ACC112 (cell line): ENCODE measurements at regions not wholly inside any gene's neighbourhood (a gene's known extent, or its start where the extent isn't known, plus 50 kb on each side); places are given as distances from the start of the nearest gene placed in this dataset.

Experiments used
- H2AFZ ChIP-seq: fragments of 200-600 bp; sonication (generic); one replicate; pipeline ENCODE4 v1.6.0; 2017; ENCODE audit warnings: antibody characterized with exemption, low read length; ENCODE audit not compliant: unreplicated experiment
- H3K27ac ChIP-seq: fragments of 200-600 bp; sonication (generic); 2 replicates; pipeline ENCODE4 v1.5.1; 2014; ENCODE audit warnings: low read depth, mild to moderate bottlenecking, antibody characterized with exemption, low read length, moderate library complexity
- H3K27me3 ChIP-seq: fragments of 200-600 bp; sonication (generic); 2 replicates; pipeline ENCODE4 v1.6.1; 2014; ENCODE audit warnings: mild to moderate bottlenecking, antibody characterized with exemption, low read length, moderate library complexity, mixed read lengths; ENCODE audit not compliant: insufficient read depth
- H3K36me3 ChIP-seq: fragments of 200-600 bp; sonication (generic); 2 replicates; pipeline ENCODE4 v1.6.1; 2016; ENCODE audit warnings: mild to moderate bottlenecking, antibody characterized with exemption, low read length, moderate library complexity, mixed read lengths; ENCODE audit not compliant: insufficient read depth
- H3K4me1 ChIP-seq: fragments of 200-600 bp; sonication (generic); one replicate; pipeline ENCODE4 v1.6.1; 2016; ENCODE audit warnings: low read length, mixed read lengths; ENCODE audit not compliant: insufficient read depth, unreplicated experiment, control insufficient read depth
- H3K4me3 ChIP-seq: fragments of 200-600 bp; sonication (generic); 2 replicates; pipeline ENCODE4 v1.5.1; 2014; ENCODE audit warnings: mild to moderate bottlenecking, low read depth, low read length
- H3K79me2 ChIP-seq: fragments of 200-600 bp; sonication (generic); one replicate; pipeline ENCODE4 v1.6.0; 2016; ENCODE audit warnings: low read length; ENCODE audit not compliant: control insufficient read depth, unreplicated experiment, insufficient read depth

DNA sequence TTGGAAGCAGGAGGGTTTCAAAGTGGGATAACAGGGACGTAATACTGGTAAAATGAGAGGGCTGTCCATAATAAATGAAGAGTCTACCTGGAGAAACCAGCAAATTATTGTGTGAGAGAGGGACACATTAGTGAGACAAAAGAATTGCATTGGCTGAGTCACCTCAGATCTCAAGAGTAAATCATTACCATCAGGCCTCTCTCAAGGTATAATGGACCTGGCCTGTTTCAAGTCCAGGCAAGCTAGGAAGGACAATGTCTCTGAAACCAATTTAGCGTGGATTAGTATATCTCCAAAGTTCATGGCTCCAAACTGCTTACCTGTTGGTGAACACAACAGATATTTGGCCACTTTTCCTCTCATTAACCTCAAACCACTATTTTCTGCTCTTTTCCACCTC, 471.4 kb downstream of the CMPK2 start:
- Histone ChIP-seq H3K4me3 (no peak overlapping the region), H3K4me1 (no peaks in the 10 kb centered on the region), H2AFZ (no peak overlapping the region), H3K79me2 (no peaks in the 10 kb centered on the region), H3K36me3 (no peaks in the 10 kb centered on the region), H3K27ac (no peak overlapping the region), H3K27me3 (no peaks in the 10 kb centered on the region)

DNA sequence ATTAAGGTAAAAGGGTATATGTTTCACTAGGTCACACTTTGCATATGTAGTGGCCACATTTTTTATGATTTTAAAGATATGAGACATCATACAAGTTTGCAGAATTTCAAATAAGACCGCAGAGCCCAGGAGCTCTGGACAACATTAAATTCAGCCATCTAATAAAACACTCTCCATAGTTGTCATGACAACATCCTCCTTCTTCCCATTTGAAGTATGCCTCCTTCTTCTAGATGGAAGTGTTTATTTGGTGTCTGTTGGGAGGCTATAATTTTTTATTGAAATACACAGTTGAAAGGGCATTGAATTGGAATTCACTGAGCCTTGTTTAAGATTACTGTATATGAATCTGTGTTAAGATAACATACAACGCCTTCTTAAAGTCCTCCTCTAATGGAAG, 467.3 kb downstream of the CMPK2 start:
- no peak overlapping the region for H2AFZ ChIP-seq
- H3K27me3 ChIP-seq, result no peaks in the 10 kb centered on the region
- no peaks in the 10 kb centered on the region for H3K79me2 ChIP-seq
- H3K27ac ChIP-seq, result no peak overlapping the region
- no peaks in the 10 kb centered on the region for H3K4me1 ChIP-seq
- H3K4me3 ChIP-seq, result no peak overlapping the region
- H3K36me3 ChIP-seq, result no peaks in the 10 kb centered on the region

DNA sequence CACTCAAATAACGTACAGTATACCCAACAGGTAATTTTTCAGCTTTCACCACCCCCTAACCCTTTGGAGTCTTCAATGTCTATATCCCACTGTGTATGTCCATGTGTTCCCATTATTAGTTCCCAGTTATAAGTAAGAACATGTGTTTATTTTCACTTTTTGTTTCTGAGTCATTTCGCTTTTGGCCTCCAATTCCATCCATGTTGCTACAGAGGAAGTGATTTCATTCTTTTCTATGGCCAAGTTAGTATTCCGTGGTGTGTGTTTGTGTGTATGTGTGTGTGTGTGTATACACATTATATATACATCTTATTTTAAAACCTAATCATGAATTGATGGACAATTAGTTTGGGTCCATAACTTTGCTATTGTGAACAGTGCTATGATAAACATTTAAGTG, 464.4 kb downstream of the CMPK2 start:
- H2AFZ ChIP-seq, result no peak overlapping the region
- no peaks in the 10 kb centered on the region for H3K36me3 ChIP-seq
- no peak overlapping the region for H3K4me3 ChIP-seq
- no peaks in the 10 kb centered on the region for H3K4me1 ChIP-seq
- no peak overlapping the region for H3K27ac ChIP-seq
- H3K27me3 ChIP-seq, result no peaks in the 10 kb centered on the region
- H3K79me2 ChIP-seq, result no peaks in the 10 kb centered on the region

DNA sequence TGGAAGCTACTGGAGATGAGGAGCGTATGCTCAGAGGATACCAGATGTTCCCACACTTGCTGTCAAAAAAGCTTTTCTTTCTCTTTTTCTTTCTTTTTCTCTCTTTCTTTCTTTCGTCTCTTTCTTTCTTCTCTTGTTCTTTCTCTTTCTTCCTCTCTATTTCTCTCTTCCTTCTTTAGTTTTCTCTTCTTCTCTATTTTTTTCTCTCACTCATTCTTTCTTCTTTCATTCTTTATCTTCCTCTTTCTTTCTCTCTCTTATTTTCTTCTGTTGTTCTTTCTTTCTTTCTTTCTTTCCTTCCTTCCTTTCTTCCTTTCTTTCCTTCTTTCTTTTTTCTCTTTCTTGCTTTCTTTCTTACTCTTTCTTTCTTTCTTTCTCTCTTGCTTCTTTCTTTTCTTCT, 457.6 kb downstream of the CMPK2 start:
- Histone ChIP-seq H2AFZ (no peak overlapping the region), H3K79me2 (no peaks in the 10 kb centered on the region), H3K27ac (no peak overlapping the region), H3K27me3 (no peaks in the 10 kb centered on the region), H3K4me3 (no peak overlapping the region), H3K4me1 (no peaks in the 10 kb centered on the region), H3K36me3 (no peaks in the 10 kb centered on the region)

DNA sequence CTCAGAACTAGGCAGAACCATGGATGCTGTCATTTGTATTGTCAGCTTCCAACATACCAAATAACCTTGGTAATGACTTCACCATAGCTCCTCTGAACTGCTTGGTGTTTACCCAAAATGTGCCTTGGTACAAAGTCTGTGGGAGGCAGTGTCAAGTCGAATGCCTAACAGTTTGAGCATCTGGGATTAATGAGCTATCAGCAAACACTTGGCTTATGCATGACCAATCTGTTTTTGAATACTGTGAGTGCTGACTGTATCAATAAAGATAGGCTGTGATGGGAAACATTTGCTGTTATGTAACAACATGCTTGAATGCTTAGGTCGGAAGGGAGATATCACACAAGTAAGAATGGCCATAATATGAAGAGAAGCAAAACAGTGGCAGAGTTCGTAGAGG, 455.4 kb downstream of the CMPK2 start:
- Histone ChIP-seq H2AFZ (no peak overlapping the region), H3K79me2 (no peaks in the 10 kb centered on the region), H3K27me3 (no peaks in the 10 kb centered on the region), H3K27ac (no peak overlapping the region), H3K4me1 (no peaks in the 10 kb centered on the region), H3K36me3 (no peaks in the 10 kb centered on the region), H3K4me3 (no peak overlapping the region)

DNA sequence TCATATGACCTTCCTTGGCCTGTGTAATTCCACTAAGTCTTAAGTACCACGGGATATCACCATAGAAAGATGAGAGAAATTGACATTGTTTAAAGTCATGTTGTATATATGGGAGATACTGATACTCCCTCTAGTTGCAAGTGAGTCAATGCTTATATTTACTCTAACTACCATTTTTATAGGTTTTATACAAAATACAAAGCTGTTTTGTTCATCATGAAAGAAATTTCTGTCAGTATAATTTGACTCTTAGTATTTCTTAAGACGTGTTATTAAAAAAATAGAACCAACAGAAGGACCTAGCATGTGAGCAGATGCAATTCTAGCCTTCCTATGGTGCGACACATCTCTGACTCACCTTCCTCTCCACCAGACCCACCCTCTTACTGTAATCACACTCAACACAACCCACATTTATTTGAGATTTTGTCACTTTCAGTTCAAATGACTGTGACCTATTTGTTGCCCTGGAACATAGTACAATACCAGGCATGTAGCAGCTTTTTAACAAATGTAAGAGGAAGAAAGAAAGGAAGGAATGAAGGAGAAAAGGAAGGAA, 453.1 kb downstream of the CMPK2 start:
- no peaks in the 10 kb centered on the region for H3K36me3 ChIP-seq
- no peak overlapping the region for H3K4me3 ChIP-seq
- H3K27me3 ChIP-seq, result no peaks in the 10 kb centered on the region
- no peak overlapping the region for H2AFZ ChIP-seq
- no peaks in the 10 kb centered on the region for H3K4me1 ChIP-seq
- no peak overlapping the region for H3K27ac ChIP-seq
- no peaks in the 10 kb centered on the region for H3K79me2 ChIP-seq

DNA sequence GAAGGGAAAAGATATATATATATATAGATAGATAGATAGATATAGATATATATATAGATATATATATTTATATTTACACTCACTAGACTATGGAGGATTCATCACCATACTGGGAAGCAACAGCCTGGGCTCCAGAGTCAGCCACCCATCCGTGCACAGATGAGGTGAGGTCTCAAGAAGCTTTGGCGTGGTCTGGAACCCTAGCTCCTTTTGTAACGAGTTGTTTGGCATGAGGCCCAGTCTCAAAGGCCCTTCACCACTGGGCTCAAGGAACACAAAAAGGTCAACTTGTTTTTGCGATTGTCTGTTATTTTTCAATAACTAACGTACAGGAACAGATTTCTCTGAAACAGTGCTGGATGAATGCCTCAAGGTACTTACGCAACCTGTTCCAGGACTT, 448.7 kb downstream of the CMPK2 start:
- no peak overlapping the region for H3K4me3 ChIP-seq
- no peaks in the 10 kb centered on the region for H3K36me3 ChIP-seq
- H2AFZ ChIP-seq, result no peak overlapping the region
- no peaks in the 10 kb centered on the region for H3K4me1 ChIP-seq
- no peaks in the 10 kb centered on the region for H3K79me2 ChIP-seq
- H3K27ac ChIP-seq, result no peak overlapping the region
- no peaks in the 10 kb centered on the region for H3K27me3 ChIP-seq

DNA sequence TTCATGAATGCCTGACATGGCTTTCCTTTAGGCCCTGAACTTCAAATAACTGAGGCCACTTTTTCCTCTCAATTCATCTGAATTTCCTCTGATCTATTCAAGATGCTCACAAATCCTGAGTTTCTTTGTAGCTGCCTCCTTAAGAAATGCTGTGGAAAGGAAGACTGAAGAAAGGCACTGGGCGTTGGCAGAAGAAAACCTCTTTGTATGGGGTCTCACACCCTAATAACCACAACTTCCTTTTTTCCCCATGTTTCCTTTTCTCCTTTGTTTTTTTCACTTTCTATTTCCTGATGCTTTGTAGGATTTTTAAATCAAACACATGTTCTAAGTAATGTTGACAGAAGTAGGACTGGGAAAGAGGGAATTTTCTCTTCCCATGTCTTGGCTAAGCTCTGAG, 447.4 kb downstream of the CMPK2 start:
- Histone ChIP-seq H3K4me1 (no peaks in the 10 kb centered on the region), H3K27ac (no peak overlapping the region), H2AFZ (no peak overlapping the region), H3K27me3 (no peaks in the 10 kb centered on the region), H3K4me3 (no peak overlapping the region), H3K36me3 (no peaks in the 10 kb centered on the region), H3K79me2 (no peaks in the 10 kb centered on the region)

DNA sequence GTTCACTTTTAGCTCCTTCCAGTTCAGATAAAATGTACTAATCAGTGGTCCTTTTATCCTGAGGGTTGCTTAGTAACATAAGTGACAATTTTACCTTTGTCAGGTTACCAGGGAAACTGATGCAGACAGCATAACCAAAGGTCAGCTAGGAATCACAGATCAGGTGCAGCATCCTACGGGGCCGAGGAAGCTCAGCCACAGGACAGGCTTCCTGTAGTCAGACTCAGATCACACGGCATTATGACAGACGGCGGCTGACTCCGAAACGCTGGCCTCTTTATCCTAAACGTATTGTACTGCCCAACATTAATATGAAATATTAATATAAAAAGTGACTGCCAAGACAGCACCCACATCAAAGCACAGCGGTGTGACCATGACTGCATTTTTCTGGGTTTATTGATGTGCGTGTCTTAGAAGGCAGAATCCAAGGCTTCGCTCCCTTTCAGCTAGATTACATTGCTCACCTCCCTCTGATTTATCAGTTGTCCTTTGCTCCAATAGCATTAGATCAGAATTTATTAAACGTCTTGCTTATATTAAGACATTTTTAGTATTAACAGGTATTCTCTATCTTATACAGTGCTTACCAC, 444.5 kb downstream of the CMPK2 start:
- H3K4me3 ChIP-seq, result no peak overlapping the region
- H3K27ac ChIP-seq, result no peak overlapping the region
- no peaks in the 10 kb centered on the region for H3K36me3 ChIP-seq
- no peak overlapping the region for H2AFZ ChIP-seq
- H3K79me2 ChIP-seq, result no peaks in the 10 kb centered on the region
- no peaks in the 10 kb centered on the region for H3K27me3 ChIP-seq
- H3K4me1 ChIP-seq, result no peaks in the 10 kb centered on the region

DNA sequence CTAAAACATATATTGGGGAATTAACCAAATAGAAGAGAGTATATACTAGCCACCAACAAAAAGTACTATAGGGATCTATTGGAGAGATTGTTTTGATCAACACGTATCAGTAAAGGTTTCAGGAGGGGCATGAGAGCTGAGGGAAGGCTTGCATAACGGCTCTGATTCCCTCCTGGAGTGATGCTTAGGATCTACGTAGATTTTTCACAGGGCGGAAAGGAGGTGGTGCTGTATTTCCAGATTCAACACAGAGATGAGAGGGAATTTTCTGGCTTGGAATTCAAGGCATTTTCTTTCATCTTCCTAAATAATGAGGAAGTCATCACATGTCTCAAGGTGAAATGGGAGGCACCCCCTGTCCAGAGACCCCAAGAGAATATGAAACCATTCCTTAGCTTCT, 443.8 kb downstream of the CMPK2 start:
- no peaks in the 10 kb centered on the region for H3K4me1 ChIP-seq
- H2AFZ ChIP-seq, result no peak overlapping the region
- no peak overlapping the region for H3K27ac ChIP-seq
- H3K4me3 ChIP-seq, result no peak overlapping the region
- H3K36me3 ChIP-seq, result no peaks in the 10 kb centered on the region
- H3K27me3 ChIP-seq, result no peaks in the 10 kb centered on the region
- no peaks in the 10 kb centered on the region for H3K79me2 ChIP-seq

DNA sequence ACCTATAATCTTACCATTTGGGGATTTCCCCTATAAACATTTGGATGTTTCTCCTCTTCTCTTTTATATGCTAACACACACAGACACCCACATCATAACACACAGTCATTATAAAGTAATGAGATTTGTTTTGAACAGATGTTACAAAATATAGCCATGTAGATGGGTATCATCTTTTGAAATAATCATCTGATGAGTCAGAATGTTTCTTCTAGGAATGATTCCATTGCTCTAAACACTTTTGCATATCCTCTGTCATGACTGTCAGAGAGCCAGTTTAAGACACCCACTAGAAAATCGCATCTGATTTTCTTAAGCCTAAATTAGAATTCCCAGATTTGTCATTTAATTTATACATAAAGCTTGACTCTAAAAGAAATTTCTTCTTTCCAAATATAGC, 442.6 kb downstream of the CMPK2 start:
- H2AFZ ChIP-seq, result no peak overlapping the region
- no peaks in the 10 kb centered on the region for H3K36me3 ChIP-seq
- H3K4me3 ChIP-seq, result no peak overlapping the region
- H3K27ac ChIP-seq, result no peak overlapping the region
- H3K27me3 ChIP-seq, result no peaks in the 10 kb centered on the region
- no peaks in the 10 kb centered on the region for H3K4me1 ChIP-seq
- H3K79me2 ChIP-seq, result no peaks in the 10 kb centered on the region
